ENCODE measurements at regions not wholly inside any gene's neighbourhood (a gene's known extent, or its start where the extent isn't known, plus 50 kb on each side); places are given as distances from the start of the nearest gene placed in this dataset.

DNA sequence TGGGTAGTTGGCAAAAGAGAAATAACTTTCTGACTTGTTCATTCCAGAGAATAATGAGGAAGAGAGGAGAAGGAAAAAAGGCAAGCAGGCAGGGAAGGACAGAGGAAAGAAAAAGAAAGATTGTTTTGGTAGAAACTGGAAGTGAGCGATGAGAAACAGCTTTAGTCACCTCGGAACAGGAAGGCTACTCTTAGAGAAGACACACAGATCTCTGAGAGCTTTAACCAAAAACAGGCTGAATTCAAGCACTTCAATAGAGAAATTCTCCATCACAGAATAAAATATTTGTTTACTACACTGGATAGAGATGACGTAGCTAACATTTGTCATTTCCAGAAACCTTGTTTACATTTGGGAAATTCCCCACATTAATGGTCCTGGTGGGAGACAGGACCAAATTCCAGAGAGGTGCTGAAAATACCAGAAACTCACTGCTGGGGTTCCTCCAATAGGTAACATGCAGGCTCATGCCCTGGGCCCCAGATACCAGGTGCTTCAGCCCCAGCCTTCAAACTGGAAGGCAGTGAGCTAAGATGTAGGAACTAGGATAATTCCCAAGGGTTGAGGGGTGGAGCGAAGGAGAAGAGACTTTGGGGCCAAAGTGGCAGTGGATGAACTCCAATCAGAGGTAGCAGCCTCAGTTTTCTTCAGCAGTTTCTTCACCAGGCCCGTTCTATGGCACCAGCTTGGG lies 227.7 kb upstream of the GRAMD2B start:
- Histone ChIP-seq H3K9me3 (ENCODE audit: low read length) (no peaks in the 10 kb centered on the region), H3K79me2 (ENCODE audit: low read length) (no peaks in the 10 kb centered on the region), H3K4me2 (ENCODE audit: low read length) (no peak overlapping the region), H3K4me3 (ENCODE audit: low read length) (no peak overlapping the region), H3F3A (ENCODE audit: low read length, unreplicated experiment) (no peaks in the 10 kb centered on the region), H3K4me1 (ENCODE audit: insufficient read depth, low read length) (no peaks in the 10 kb centered on the region), H3K36me3 (ENCODE audit: low read depth, low read length) (no peaks in the 10 kb centered on the region), H3K27me3 (ENCODE audit: low read length) (no peaks in the 10 kb centered on the region), H2AFZ (ENCODE audit: low read length) (no peak overlapping the region), H3K9me2 (replicated peaks; ENCODE audit: low read length) (no peaks in the 10 kb centered on the region), H3K9ac (ENCODE audit: low read length) (no peak overlapping the region), H4K20me1 (ENCODE audit: low read length) (no peaks in the 10 kb centered on the region), H3K27ac (ENCODE audit: low read length) (no peak overlapping the region)
- intact Hi-C loops (cut with micrococcal nuclease) = no loop called here
- TF ChIP-seq, protein P1, sequence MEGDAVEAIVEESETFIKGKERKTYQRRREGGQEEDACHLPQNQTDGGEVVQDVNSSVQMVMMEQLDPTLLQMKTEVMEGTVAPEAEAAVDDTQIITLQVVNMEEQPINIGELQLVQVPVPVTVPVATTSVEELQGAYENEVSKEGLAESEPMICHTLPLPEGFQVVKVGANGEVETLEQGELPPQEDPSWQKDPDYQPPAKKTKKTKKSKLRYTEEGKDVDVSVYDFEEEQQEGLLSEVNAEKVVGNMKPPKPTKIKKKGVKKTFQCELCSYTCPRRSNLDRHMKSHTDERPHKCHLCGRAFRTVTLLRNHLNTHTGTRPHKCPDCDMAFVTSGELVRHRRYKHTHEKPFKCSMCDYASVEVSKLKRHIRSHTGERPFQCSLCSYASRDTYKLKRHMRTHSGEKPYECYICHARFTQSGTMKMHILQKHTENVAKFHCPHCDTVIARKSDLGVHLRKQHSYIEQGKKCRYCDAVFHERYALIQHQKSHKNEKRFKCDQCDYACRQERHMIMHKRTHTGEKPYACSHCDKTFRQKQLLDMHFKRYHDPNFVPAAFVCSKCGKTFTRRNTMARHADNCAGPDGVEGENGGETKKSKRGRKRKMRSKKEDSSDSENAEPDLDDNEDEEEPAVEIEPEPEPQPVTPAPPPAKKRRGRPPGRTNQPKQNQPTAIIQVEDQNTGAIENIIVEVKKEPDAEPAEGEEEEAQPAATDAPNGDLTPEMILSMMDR (conservative IDR thresholded peaks at IDR 0.05; ENCODE audit: low read depth, low read length) = no peak
- TF ChIP-seq EZH2 (IDR thresholded peaks at IDR 0.05; ENCODE audit: low read length, unreplicated experiment) = no peak
- TF ChIP-seq EZH2phosphoT487 (IDR thresholded peaks at IDR 0.05; ENCODE audit: borderline replicate concordance, low read length) = no peak
- DNase-seq (no peak), ATAC-seq (no peak)
- no TSS peak for BruUV-seq (replicated peaks)
- POLR2A ChIA-PET (ENCODE audit: unreplicated experiment) = no interaction called here
- CTCF ChIA-PET = no interaction called here

GRCh38 chr5:126198531-126198930 lies 224.7 kb upstream of the GRAMD2B start:
- no peaks in the 10 kb centered on the region for H3K27me3 ChIP-seq (ENCODE audit: low read length)
- no peaks in the 10 kb centered on the region for H3K79me2 ChIP-seq (ENCODE audit: low read length)
- no peak for DNase-seq
- no peaks in the 10 kb centered on the region for H4K20me1 ChIP-seq (ENCODE audit: low read length)
- H3F3A ChIP-seq (ENCODE audit: low read length, unreplicated experiment) = no peaks in the 10 kb centered on the region
- no peaks in the 10 kb centered on the region for H3K9me3 ChIP-seq (ENCODE audit: low read length)
- no peak overlapping the region for H2AFZ ChIP-seq (ENCODE audit: low read length)
- H3K36me3 ChIP-seq (ENCODE audit: low read depth, low read length) = no peaks in the 10 kb centered on the region
- ChIA-PET POLR2A (ENCODE audit: unreplicated experiment) (no interaction called here), CTCF (no interaction called here)
- no peaks in the 10 kb centered on the region for H3K4me1 ChIP-seq (ENCODE audit: insufficient read depth, low read length)
- BruUV-seq (replicated peaks) = no TSS peak
- TF ChIP-seq, protein P1 (conservative IDR thresholded peaks at IDR 0.05; ENCODE audit: low read depth, low read length) = no peak
- TF ChIP-seq EZH2 (IDR thresholded peaks at IDR 0.05; ENCODE audit: low read length, unreplicated experiment) (no peak), EZH2phosphoT487 (IDR thresholded peaks at IDR 0.05; ENCODE audit: borderline replicate concordance, low read length) (no peak)
- no peak overlapping the region for H3K4me2 ChIP-seq (ENCODE audit: low read length)
- no peaks in the 10 kb centered on the region for H3K9me2 ChIP-seq (replicated peaks; ENCODE audit: low read length)
- H3K4me3 ChIP-seq (ENCODE audit: low read length) = no peak overlapping the region
- no peak for ATAC-seq
- H3K27ac ChIP-seq (ENCODE audit: low read length) = no peak overlapping the region
- intact Hi-C loops (cut with micrococcal nuclease) = no loop called here
- no peak overlapping the region for H3K9ac ChIP-seq (ENCODE audit: low read length)

GRCh38 chr5:126199467-126199866 lies 223.7 kb upstream of the GRAMD2B start:
- POLR2A ChIA-PET (ENCODE audit: unreplicated experiment) = no interaction called here
- no peak overlapping the region for H3K4me3 ChIP-seq (ENCODE audit: low read length)
- H3K9me3 ChIP-seq (ENCODE audit: low read length) = no peaks in the 10 kb centered on the region
- H3K27ac ChIP-seq (ENCODE audit: low read length) = no peak overlapping the region
- no peaks in the 10 kb centered on the region for H3F3A ChIP-seq (ENCODE audit: low read length, unreplicated experiment)
- H3K4me1 ChIP-seq (ENCODE audit: insufficient read depth, low read length) = no peaks in the 10 kb centered on the region
- TF ChIP-seq, protein P1 (conservative IDR thresholded peaks at IDR 0.05; ENCODE audit: low read depth, low read length) = no peak
- TF ChIP-seq EZH2phosphoT487 (IDR thresholded peaks at IDR 0.05; ENCODE audit: borderline replicate concordance, low read length) (no peak), EZH2 (IDR thresholded peaks at IDR 0.05; ENCODE audit: low read length, unreplicated experiment) (no peak)
- intact Hi-C loops (cut with micrococcal nuclease) = no loop called here
- no peaks in the 10 kb centered on the region for H3K79me2 ChIP-seq (ENCODE audit: low read length)
- DNase-seq (no peak), ATAC-seq (no peak)
- H3K4me2 ChIP-seq (ENCODE audit: low read length) = no peak overlapping the region
- H2AFZ ChIP-seq (ENCODE audit: low read length) = no peak overlapping the region
- CTCF ChIA-PET = no interaction called here
- BruUV-seq (replicated peaks) = no TSS peak
- no peaks in the 10 kb centered on the region for H3K36me3 ChIP-seq (ENCODE audit: low read depth, low read length)
- no peaks in the 10 kb centered on the region for H4K20me1 ChIP-seq (ENCODE audit: low read length)
- H3K27me3 ChIP-seq (ENCODE audit: low read length) = no peaks in the 10 kb centered on the region
- H3K9me2 ChIP-seq (replicated peaks; ENCODE audit: low read length) = no peaks in the 10 kb centered on the region
- no peak overlapping the region for H3K9ac ChIP-seq (ENCODE audit: low read length)
